Non-pigmented ciliary epithelial cell (primary cell): ENCODE measurements at regions not wholly inside any gene's neighbourhood (a gene's known extent, or its start where the extent isn't known, plus 50 kb on each side); places are given as distances from the start of the nearest gene placed in this dataset.
A peak's percentile ranks its signal among the peaks of the same experiment; 100 is the strongest.

ENCODE experiments used
- DNase-seq: peaks from one replicate; pipeline ENCODE4 v3.0.0-alpha.2; 2010; ENCODE audit warnings: low read depth

DNA sequence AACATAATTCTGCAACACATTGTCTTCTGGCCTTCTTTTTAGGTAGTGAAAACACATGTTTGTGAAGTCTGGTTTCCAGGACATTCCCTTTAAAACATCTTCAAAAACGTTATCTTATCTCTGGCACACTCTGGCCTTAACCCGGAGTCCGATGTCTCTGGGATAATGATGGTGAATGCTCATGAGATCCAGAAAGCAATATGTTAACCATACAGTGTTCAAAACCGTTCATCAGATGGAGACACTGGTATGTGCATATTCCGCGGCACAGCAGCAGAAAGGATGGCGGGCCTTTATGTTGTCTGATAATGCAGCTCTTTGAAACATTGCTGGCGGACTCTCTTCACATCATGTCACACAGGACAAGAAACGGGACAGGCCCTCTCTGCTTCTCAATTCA lies 605.2 kb downstream of the CCDC171 start:
- DNase-seq, result no peak

DNA sequence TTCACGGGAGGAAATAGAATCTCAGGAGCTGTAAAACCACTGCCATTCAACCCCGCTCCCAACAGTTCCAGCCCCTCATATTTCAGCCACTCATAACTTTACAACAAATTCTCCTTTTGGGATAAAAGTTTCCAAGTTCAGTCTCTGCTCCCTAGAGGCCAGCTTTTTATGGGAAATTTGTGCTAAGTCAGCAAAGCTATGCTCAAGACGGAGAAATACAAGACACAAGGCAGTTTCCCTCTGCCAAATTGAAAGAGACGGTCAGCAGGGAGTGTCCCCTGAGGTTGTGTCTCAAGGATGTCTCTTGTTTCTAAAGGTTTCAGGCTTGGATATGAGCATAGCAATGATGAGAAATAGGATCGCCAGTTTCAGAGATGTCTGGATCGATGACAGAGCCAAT lies 608.6 kb downstream of the CCDC171 start:
- DNase-seq, result no peak

DNA sequence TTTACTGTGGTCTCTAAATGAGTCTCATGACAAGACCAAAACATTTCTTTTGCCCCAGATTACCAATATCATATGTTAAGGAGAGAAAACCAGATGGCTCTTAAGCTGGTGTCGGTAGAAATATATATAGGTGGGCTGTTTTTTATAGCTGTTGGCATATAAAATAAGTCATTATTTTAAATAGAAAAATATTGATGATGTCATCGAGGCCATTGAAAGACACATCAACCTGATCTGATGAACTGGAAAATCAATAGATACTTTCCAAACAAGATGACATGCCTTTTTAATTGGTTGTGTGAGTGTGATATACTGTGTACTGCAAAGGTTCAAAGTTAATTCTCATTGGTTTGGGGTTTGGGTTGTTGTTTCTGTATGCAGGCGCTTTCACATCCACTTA lies 617.3 kb downstream of the CCDC171 start:
- no peak for DNase-seq

DNA sequence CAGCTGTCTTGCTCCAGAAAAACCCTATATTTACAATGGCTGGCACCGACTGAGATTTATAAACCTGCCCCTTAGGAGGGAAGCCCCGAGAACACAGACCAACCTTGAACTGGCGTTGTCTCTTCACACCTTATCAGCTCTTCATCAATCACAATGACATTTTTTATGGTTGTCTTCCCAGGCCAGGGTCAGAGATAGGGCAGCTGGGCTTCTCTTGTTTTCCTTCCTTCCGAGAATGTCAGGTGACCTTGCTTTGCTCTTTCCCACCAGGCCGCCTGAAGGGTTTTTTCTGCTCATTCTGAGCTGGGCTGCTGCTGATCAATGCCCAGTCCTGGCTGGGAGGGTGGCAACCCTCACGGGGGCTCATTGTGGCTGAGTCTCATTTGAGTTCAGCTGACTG lies 619.1 kb downstream of the CCDC171 start:
- no peak for DNase-seq

DNA sequence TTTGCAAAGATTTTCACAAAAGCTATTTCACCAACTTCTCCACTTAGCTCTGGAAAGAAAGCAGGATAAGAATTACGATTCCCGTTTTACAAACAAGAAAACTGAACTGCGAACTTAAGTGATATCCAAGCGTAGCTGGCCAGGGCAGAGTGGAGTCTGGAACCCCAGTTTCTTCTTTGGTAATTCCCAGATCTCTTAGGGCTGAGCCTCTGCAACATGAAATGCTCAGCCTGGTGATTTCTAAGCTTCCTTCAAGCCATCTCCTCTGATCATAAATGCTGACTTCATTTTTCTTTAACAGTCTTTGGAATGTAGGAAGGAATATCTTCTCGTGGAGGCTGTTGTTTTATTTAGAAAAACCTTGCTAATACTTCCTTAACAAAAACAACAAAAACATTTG lies 620.0 kb downstream of the CCDC171 start:
- no peak for DNase-seq

DNA sequence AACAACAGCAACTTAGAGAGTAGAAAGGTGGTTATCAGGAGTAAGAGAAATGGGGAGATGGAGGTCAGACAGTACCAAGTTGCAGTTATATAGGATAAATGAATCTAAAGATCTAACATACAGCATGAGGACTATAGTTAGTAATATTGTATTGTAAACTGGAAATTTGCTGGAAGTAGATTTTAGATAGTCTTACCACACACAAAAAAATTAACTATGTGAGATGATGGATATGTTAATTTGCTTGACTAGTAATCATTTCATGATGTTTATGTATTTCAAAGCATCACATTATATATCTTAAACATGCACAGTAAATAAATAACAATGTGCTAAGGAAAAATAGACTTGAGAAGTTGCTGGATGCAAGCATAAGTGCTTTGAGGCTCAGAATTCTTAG lies 622.1 kb downstream of the CCDC171 start:
- no peak for DNase-seq

DNA sequence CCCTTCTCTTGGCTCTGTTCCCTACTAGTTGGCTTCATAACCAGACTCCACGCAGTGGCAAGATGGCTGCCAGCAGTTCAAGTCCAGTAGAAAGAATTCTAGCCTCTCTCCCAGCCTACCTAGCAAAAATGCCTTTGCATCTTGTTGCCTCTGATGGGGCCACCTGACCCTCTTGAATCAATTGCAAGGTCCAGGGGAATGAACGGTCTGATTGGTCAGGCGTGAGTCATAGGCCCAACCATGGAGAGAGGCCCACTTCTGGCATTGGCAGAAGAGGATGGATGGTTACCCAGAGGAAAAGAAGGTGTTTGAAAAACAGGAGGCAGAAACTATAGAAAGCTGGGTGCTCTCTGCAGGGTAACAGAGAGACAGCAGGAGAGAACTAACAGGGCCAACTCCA lies 622.6 kb downstream of the CCDC171 start:
- no peak for DNase-seq

DNA sequence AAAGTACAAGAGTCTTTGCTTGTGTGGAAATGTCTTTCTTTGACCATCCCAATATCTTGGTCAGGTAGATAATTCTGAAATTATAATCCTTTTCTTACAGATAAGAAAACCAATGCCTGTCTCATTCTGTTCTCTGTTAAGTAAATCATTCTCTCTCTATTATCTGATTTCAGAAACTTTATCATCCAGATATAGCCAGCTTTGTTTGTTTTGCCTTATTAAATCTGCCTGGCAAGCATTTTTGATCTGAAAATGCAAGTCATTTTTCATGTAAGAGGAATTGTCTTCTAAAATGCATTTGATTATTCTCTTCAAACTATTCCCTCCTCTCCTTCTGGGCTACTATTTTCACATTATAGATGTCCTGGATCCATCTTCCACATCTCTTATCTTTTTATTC lies 625.5 kb downstream of the CCDC171 start:
- DNase-seq, result no peak

DNA sequence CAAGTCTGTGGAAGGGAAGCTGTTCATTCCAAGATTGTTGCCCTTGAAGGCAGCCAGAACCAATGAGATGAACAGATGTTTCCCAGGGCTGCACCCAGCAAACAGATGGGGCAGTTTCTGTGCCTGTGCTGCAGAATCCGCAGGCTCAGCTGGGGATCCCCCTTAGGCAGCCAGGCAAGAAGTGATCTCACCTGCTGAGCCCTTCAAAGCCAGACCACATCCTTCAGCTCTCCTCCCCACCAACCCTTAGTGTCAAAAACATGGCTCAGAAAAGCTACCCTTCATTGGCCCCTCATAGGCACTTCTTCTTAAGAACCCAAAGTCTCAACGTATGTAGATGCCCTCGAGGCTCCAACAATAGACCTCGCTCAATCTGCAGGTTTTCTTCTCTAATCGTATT lies 626.7 kb downstream of the CCDC171 start:
- DNase-seq, result no peak

DNA sequence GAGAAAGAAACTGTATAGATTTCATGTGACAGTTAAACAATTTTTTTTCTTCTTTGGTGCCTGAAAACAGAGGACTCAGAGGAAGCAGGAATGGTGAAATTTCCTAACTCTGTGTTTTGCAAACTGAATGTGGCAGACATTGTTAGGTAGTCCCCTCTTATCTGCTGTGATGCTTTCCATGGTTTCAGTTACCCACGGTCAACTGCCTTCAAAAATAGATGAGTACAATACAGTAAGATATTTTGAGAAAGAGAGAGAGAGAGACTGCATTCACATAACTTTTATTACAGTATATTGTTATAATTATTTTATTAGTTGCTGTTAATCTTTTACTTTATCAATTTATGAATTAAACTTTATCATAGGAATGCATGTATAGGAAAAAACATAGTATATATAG lies 627.2 kb downstream of the CCDC171 start:
- DNase-seq, result no peak

DNA sequence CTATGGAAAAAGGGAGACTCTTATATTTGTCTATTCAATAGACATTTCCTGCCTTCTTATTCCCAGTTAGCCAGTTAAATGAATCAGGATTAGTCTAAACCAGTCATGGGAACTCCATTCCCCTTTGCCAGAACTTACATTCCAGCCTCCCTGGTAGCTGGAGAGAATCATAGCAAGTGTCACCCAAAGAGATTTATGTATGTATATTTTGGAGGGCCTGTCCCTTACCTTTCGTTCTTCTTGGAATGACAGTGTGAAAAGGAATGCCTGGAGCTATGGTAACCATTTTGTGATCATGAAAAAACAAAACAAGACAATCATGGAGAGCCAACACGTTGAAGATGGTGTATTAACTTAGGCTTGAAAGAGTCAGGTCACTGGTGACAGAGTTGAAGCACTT lies 627.7 kb downstream of the CCDC171 start:
- DNase-seq, result no peak

DNA sequence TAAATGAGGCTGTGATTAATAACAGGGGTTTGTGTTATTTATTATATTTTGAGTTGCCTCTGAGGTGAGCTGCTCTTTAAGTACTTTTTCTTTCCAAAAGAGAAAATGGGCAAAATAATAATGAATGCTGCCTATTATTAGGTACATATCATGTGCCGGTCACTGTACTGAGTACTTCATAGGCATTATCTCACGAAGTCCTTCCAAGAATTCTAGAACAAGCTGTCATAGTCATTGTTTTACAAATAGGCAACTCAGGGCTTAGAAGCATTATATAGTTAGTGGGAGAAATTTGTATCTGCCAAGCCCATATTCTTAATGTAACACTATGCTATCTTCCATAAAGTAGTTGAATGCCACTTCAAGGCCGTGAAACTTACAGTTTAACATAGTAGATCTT lies 628.7 kb downstream of the CCDC171 start:
- DNase-seq, result no peak

DNA sequence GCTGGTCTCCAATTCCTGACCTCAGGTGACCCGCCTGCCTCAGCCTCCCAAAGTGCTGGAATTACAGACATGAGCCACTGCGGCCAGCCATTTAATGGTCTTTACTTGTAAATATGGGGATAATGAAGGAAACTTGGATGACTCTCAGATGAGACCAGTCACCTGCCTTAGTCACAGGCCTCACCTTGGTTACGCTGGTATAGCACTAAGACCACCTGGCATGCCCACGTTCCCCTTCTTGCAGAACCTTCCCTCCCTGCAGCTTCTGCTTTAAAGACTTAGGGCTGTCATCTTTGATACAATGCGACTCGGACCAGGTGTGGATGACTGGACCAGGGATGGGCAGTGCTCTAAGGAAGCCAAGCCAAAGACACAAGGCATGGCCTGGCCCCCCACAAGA lies 629.9 kb downstream of the CCDC171 start:
- DNase-seq, result no peak

DNA sequence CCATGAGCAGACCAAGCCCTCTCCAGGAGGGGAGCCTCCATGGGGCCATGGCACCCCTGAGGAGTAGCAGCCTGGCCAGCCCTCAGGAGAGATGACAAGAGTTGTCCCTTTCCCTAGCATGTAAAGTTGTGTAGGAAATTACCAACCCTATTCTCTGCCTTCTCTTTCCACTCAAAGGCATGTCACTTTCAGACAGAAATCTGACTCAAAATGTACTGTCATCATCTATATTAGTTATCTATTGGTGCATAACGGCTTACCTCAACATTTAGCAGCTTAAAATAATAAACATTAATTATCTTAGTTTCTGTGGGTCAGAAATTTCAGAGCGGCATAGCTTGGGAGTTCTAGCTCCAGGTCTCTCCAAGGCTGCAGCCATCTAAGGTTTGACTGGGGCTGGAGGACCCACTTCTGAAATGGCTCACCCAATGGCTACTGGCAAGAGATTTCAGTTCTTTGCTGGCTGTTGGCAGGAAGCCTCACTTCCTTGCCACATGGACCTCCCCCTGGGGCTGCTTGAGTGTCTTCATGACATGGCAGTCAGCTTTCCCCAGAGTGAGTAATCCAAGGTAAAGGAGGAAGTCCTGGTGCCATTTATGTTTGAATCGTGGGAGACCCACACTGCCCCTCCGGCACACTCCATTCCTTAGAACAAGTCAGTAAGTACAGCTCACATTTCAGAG lies 632.3 kb downstream of the CCDC171 start:
- DNase-seq, result no peak

DNA sequence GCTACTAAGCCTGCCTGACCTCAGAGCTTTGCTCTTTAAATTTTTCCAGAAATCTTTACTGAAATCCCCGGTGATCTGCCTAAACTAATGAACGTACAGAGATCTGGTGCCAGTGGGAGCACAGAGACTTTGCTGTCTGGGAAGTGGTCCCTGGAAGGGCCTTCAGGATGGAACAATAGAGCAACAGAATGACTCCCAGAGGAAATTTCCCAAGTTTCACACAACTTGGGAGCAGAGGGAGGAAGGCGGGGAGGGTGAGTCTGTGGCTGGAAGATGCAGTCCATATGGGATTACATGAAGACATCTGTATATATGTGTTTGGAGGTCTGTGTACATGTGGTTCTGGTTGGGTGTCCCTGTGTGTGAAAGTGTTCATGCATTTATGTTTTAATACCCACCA lies 638.3 kb downstream of the CCDC171 start:
- DNase-seq, result no peak

DNA sequence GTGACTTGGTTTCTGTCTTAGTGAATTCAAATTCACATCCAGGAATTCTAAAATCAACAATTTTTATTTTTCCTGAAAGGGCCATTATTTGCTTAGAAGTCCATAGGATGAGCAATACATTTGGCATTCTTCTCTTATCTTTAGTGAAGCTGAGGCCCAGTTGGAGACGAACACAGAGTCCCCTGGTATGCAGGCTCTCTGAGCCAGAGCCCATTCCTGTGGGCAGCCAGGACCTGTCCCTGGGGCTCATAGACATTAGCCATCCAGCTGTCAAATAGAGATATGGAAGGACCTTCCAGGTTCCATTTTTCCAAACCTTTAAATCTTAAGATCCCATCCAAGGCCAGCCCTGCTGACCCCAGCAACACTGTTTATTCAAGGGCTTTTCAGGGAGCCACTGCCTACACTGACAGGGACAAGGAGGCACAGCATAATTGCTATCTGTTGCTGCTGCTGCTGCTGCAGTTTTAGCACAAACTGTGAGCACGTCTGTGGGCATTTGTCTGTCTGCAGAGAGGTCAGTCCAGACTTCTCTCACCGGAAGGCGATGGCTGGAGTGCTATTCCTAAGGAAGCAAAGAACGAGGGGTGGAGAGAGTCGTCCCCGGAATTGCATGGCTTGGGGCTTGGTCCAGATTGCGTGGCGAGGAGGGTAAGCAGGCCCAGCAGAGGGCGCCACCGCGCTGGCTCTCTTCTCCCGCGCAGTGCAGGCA lies 639.0 kb downstream of the CCDC171 start:
- peak; percentile 84 for DNase-seq

DNA sequence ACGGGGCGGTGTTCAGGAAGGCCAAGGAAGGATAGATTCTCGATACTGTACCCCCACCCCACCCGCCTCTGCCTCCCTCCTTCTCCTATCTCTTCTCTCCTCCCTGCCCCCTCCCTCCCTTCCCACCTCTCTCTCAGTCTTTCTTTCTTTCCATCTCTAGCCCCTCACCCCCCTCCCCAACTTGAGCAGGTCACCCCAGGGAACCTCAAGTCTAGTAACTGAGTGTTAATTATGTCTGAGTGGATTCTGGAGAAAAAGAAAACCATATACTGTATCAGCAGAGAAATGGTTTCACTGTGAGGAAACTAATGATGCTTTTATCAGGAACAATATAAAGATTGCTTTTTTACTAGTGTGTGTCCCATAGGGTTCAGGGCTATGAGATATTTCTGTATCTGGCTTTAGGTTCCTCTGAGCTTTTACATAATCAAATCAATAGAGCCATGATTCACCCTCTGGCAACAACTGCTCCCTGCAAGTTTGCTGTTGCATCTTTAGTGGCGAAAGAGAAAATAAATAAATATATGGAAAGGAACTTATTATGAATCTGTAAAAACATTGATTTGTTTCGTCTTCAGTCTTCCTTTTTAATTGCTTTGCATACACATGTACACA lies 639.7 kb downstream of the CCDC171 start:
- DNase-seq, result no peak

DNA sequence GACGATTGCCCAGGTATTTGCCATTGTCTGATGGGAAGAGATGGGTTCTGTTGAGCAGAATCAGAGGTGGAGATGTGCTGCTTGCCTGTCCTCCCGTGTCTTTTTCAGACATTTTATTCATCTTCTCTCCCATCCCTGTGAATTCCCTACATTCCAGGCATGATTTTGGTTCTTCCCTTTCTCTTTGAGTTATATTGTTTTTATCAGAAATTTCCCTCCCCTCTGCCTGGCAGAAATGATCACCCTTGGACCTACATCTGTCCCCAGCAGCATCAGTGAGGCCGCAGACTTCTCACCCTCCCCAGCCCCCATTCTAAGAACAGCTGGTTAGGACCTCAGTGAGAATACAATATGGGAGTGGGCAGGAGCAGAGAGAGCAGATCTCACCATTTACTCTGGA lies 640.2 kb downstream of the CCDC171 start:
- no peak for DNase-seq

DNA sequence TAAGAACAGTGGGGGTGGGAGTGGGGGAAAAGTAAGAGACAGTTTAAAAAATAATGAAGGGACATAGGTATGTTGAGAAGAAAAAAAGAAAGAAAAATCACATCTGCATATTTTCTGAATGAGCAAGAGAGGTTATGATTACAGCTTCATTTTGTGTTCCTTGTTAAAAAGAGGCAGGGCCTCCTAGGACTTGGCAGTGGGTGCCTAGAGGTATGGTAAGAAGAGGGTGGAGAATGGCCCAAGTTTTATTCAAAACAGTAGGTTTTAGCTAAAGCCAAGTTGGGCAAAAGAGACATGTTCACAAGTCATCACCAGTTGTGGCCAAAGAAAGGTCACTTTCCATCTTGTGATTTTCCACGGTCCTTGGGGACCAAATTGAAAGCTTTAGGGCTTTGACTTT lies 643.4 kb downstream of the CCDC171 start:
- no peak for DNase-seq

DNA sequence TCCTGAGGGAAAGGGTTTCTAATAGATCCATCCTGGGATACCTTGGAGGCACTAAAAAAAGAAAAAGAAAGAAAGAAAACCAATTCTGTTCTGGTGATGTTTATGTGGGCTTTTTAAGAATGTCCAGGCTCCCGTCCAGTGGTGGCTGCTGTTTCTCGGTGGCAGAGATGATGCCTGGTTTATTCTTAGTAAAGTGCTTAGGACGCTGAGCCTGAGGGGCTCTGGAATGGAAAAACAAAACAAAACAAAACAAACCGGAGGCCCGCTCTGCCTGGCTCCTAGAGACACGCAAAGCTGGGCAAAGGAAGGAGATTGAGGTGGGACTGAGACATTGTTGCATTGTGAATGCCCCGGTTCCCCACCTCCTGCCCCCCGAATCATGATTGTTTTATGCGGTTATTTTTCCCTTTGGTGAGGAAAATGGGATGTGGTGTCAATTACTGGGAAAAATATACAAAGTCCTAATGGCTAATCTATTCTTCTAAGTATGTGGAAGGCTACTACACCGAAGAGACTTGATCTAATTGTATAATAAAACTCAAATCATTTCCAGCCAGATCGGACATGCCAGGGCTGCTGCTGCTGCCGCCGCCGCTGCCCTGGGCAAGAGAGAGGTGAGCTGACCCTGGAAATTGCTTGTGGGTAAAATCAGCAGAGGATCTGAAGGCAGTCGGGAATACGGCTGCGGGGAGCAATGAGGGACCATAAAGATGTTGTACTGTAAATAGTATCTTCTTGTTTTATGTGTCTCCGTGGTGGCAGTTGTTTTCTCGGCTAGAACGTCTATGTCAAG lies 644.9 kb downstream of the CCDC171 start:
- DNase-seq, result no peak

DNA sequence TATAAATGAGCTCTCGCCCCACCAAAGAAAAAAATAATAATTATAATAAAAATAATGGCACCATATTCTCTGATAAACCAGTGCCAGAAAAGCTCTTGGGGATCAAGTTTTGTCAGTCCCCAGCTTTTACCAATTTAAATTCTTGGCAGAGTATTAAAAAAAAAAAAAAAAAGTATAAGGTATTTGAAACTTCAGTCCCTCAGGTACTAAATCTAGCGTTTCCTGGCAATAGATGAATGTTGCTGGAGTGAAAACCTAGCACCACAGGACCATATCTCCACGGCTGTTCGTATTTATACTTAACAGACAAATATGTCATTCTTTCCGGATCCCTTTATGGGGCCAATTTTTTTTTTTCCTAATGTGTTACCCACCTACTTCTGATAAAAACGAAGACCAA lies 646.2 kb downstream of the CCDC171 start:
- DNase-seq, result no peak

DNA sequence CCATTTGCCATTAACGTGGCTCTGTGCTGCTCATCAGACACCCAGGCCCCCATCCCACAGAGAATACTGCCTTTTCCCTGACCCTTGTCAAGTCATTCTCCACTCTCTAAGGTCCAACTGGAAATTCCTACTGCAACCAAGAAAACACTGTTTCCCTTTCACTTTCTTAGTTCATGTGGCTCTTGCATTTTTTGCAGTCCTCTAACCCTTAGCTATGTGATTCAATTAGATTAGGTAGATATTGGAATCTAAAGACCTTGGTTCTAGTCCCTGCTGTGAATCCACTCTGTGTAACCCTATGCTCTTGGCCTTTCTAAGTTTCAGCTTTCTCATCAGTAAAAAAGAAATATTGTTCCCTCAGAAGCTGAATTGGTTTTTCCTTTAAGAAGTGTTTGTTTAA lies 649.4 kb downstream of the CCDC171 start:
- no peak for DNase-seq
